GM18868 (cell line): ENCODE measurements at regions not wholly inside any gene's neighbourhood (a gene's known extent, or its start where the extent isn't known, plus 50 kb on each side); places are given as distances from the start of the nearest gene placed in this dataset.
"Not testable (repeated sequence)": the region's sequence is repeated elsewhere in the genome, so short reads cannot be mapped to it uniquely, and the experiment has no call there.

Experiments used
- ATAC-seq: cut with Tn5 transposase; IDR thresholded peaks from one replicate; pipeline ENCODE4 v1.9.1; 2021; ENCODE audit warnings: mild to moderate bottlenecking, moderate library complexity; ENCODE audit not compliant: unreplicated experiment

DNA sequence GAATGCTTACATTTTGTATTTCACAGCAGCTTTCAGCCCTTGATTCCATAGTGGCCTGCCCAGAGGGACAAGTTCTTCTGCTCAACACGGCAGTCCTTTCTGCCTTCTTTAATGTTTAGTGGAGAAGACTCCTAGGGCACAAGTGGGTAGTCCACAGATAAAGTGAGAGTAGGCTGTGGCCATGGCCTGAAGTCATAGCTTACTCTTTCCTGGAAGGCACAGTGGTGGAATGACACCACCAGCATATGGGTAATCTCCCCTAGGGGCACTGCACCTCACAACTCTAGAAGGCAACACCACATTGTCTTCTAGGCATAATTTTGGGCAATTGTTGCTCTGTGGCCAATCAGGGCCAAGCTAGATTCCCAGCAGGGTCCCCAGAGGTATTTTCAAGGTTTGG lies 155.4 kb upstream of the MAMLD1 start:
- ATAC-seq: no peak

DNA sequence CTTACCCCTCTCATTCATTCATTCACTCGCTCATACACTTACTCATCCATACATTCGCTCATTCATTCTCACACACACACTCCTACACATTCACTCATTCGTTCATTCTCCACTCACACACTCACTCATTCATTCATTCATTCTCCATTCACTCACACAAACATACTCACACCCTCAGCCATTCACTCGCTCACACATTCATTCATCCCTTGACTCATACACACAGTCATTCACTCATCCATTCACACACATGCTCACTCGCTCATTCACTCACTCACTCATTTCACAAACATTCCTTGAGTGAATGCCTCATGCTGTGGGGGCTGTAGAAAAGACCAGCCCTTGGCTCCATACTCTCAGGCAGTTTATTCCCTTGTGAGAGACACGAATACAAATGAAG lies 151.1 kb upstream of the MAMLD1 start:
- no peak for ATAC-seq

DNA sequence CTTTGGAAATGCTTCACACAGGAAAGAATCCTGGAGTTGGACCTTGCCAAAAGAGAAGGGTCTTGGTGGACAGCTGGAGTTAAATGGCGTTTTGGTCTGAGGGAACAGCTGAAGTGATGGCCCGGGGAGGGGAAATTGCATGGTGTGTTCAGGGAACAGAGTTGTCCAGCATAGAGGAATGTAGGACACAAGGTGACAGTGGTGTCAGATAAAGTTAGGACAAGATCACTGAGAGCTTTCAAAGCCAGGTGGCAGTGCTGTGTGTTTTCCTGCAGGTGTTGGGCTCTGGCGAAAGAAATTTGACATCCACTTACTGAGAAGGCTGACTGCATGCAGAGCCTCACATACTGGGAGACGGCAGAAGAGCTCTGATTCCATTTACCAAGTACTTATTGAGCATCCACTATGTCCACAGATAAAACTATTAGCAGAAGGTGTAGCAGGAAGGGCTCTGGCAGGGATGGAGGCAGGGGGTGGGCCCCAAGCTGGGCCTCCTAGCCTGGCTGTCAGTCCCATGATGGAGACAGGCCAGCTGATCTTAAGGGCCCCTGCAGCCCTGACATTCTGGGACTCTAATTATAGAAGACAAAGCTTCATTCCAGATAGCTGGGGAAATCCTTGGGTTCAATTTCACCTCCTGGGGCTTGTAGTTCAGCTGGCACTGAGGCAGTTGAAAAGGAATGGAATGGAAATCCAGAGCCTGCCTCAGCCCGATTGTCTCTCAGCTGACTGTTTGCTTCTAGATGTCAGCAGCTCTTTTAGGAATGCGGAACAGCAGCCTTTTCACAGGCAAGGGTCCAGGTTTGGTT lies 150.2 kb upstream of the MAMLD1 start:
- ATAC-seq: no peak

DNA sequence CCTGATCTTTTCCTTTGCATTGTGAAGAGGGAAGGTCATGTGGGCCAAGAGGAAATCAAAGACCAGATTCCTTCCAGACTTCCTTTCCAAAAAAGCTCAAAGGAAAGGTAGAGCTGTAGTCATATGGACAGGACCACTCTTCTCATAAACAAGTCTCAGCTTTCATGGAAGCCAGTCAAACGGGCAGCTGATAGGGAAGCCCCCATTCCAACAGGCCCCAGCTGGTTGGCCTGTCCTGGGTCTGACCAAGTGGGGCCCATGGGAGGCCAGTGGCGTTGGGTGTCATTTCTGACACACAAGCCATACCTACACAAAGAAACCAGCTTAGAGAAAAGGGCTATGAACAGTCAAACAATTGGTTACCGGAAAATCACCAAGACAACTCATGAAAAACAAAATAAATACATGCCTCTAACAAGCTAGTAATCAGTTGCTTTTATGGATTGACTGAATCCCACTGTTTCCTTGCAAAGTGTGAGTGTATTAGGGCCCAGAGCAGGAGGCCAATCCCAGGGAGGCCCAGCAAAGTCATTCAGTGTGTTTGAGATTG lies 149.6 kb upstream of the MAMLD1 start:
- ATAC-seq: no peak

DNA sequence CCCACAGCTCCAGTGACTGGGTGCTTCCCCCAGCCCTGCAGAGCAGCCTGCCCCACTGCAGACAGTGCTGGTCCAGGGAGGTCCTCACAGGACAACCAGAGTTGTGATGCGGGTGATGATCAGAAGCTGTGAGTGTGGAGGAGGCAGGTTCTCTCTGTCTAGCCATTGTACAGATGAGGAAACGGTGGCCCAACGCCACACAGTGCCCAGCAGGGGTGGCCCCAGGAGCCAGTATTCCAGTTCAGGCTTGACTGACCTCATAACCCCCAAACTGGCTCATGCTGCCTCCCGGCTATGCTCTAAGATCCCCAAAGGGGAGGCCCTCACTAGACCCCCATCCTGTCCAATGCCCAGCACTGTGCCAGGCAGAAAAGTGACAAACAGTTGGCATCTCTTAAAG lies 147.1 kb upstream of the MAMLD1 start:
- not testable (repeated sequence) for ATAC-seq

DNA sequence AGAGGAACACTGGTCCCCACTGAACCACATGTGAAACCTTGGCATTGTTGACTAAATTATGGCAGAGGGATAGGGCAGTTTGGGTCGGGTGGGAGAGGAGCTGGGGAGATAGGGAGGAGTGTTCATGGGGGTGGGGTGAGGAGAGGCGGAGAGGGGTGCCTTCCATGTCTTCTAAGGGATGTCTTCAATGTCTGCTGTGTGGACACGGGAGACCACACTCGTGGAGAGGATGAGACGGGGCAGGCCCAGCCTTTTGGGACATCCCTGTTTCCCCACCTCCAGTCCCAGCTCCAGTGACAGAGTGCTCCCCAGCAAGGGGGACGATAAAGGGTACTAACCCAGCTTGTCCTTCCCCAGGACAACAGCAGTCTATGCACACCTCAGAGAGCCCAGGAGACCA lies 146.4 kb upstream of the MAMLD1 start:
- no peak for ATAC-seq

DNA sequence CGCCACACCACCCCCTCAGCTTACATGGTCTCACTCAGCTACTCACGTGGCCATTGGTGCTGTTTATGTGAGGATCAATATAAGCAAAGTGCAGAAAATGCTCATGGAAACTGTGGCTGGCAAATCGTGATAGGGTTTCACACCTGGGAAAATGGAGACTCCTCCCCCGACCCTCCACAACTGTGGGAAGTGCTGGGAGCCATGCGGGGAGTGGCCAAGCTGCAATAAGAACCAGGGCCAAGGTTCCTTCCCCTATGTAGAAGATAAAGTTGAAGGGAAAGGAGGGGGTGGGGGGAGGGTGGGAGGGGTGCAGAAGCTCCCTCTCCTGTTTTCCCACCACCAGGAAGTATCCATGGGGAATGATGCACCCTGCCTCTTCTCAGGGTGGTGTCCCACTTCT lies 145.5 kb upstream of the MAMLD1 start:
- ATAC-seq: no peak

DNA sequence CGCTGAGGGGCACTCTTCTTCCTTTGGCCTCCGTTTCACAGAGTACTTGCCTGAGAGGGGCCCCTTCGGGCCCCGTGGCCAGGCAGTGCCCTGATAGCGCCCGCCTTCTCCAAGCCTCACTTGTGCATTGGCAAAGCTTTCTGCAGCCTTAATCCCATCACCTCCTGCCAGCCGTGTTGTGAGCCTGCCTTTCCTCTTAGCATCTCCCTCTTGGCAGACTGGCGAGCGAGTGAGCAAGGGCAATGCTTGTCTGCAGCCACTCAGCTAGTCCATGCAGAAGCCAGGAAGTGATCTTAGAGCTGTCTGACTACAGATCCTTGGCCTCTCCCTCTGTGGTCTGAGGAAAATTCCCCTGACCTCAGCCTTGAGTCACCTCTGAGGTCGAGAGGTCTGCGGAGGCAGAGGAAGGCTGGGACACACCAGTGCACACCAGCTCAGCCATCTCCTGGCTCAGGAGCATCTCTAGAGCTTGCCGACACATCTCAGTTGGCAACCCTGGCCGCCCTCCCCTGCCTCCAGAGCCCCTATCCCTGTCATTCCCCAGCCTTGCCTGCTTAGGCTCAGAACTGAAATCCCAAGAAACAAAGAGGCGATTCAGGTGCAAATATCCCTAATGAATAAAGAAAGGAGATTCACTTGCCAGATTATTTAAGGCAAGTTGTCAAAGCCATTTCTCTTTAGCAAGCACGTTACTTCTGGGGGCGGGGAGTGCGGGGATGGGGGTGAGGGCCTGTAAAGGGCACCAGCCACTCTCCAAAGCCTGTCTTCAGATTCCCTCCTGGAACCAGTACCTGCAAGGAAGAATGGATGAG lies 143.5 kb upstream of the MAMLD1 start:
- ATAC-seq: no peak

DNA sequence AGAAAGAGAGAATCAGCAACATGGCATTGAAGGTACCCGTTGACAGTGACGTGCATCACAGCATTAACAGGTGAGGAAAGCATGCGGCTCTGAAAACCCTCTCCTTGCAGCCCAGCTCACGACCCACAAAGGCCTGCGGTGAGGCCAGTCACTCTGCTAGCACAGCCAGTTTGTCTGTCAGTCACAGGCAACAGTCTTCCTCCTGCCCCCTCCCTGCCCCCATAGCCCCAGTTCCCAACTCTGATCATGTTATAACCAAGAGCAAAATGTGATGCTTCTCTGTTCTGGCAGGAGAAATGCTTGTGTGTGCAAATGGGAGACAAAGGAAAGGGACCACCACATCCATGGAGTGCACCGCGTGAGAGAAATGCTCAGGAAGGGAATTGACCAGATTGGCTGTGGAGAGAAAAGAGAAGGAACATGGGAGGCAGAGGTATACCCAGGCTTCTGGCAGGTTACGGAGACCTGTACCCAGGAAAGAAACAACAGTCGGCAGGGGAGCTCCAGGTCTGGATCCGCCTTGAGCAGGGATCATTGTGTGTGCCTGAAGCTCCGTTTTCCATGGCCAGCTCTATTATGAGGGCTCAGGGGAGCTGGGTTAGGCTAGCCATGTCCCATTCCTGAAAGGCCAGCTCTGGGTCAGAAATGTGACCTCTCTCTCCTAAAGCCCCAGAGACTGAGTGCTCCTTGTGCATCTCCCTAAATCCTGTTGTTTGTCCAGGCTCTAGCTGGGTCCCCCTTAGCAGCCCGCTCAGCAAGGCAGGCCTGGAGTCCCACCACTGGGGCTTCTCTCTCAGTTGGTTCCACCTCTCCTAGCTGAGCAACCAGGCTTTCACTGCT lies 139.7 kb upstream of the MAMLD1 start:
- ATAC-seq: no peak

DNA sequence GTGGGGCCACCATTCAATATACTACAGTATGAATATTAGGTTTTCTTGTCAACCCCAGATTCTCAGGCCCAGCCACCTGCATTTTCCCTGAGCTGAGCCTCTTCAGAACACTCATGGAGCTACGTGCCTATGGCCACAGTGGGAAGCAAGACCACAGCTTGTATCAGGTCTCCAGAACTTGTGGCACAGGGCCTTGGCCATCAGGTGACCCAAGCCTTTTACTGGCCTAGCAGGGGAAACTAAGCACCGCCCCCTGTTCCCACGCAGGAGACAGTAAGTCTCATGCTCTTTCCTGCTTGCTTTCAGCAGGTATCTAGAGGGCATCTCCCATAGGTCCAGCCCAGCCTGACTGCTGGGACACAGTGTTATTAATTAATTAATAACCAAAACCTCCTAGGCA lies 138.4 kb upstream of the MAMLD1 start:
- no peak for ATAC-seq

DNA sequence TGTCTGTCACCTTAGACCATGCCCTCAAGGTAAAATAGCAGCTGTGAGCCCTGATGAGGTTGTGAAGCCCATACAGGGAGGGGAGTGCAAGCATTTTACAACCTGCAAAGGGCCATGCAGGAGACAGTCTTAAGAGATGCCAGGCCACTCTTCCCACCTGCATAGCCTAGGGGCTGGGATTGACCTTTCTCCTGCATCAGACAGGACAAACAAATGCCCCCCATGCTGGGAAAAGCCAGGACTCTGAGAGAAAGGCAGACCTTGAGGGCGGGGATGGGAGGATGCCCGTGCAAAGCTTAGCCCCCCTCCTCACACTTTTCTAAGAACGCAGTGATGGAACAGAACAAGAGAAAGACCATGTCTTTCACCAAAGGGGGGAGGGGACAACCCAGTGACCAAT lies 137.9 kb upstream of the MAMLD1 start:
- no peak for ATAC-seq

DNA sequence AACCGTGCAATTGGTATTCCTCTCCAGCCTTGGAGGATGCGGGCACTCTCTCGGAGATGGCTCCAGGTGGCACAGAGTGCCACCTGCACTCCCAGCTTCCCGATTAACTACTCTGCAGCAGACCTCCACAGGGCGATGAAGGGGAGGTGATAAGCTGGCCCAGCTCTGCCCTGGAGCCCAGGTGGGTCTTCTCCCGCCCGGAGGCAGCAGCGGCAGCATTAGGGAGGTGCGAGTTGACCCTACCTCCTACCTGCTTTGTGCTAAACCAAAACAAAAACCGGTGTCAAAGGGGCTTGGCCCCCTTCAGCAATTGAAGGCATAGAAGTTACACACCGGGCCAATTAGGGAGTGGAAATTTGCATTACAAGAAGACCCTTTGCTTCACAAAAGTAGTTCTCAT lies 137.4 kb upstream of the MAMLD1 start:
- no peak for ATAC-seq

DNA sequence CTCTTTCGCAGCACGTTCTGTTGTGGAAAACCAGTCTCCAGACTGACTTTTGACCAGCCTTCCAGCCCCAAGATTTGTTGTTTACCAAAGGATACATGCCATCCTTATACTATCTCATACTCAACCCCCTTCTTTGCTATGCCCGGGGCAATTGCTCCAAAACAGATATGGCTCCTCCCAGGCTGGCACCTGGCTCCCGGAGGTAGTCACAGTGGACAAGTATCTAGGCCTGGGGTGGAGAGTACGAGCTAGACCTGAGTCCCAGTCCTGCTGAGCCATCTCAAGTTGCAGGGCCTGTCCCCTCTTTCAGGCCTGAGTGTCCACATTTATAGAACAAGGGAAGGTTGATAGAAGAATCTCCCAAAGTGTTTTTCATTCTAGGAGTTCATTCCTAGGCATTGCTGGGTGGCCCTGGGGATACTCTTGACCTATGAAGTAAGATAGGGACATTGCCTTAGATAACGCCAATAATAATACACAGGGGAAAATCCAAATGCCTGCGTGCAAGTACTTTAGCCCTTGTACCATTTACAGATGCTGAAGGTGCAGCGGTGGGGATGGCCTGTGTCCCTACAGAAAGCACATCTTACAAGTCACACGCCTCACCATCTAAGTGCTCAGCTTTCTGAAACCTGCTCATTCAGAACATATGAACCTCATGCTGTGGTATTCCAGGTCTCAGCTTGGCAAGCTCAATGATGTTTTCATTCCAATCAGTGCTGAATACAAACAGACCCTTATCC lies 136.7 kb upstream of the MAMLD1 start:
- no peak for ATAC-seq

DNA sequence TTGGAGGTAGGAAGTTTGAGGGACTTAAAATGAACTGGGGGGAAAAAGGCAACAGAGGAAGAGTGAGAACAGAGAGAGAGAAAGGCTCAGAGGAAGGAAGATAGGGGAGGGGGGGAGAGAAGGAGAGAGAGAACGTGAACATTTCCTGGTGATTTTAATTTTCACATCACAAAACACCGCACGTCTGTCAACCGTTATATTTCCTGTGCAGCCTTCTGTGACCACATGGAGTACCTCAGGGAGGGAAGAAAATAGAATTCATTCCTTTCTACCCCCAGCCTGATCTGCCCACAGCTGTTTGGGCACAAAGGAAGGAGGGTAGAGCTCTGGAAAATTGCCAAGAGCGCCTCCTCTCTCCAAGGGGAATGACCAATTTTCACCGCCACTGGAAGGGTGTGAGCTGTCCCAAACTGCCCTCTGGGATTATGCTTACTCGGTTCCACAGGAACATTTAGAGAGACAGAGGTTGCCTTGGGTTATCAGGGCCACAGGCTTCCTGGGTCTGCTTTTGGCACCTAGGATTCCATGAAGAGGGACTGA lies 135.7 kb upstream of the MAMLD1 start:
- ATAC-seq: no peak

DNA sequence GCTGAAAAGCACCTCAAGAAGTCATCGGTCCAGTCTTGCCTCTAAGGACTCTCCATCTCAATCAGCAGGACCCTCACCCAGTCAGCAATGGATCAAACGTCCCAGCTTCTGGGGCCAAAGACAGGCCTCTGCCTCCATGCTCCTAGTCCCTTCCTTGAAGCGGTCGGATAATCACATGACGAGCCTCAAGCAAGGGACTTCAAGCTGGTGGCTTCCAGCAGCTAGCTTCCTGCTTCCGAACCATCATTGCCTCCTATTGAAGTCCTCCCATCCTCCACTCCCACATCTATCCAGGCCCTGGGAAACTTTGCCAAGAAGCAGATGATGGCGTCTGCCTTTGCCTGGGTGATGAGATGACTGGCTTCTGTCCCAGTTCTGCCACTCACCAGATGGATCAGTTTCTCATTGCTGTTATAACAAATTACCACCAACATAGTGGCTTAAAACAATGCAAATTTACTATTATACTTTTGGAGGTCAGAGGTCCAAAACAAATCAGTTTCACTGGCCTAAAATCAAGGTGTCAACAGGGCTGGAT lies 135.2 kb upstream of the MAMLD1 start:
- ATAC-seq: no peak

DNA sequence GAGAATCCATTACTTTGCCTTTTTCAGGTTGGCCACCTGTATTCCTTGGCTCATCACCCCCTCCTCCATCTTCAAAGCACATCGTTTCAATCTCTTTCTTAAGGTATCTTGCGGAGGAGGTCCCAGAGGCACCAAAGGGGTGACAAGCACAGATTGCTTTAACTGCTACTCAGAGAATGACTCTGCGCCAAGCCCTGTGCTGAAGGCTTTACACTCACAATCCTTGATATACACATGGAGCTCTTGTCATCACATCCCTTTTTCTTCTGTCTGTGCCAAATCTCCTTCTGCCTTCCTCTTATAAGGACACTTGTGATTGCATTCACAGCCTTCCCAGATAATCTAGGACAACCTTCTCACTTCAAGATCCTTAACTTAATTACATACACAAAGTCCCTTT lies 134.7 kb upstream of the MAMLD1 start:
- ATAC-seq: no peak

DNA sequence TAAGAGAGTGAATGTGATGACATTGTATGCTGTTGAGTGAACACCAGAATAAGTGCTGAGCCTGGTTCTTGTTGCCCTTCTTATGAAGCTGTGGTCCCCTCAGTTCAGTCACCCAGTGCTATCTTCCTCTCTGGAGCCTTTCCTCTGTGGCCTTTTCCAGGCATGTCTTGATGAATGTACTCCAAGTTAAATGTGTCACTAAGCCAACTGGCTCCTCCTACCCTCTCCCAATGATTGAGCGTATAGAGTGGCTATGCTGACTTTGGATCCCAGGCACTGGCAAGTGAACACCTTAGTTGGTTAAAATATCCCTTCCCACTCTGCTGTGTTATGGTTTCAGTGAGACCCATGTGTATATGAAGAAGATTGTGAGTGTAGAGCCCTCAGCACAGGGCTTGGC lies 134.1 kb upstream of the MAMLD1 start:
- ATAC-seq: no peak

DNA sequence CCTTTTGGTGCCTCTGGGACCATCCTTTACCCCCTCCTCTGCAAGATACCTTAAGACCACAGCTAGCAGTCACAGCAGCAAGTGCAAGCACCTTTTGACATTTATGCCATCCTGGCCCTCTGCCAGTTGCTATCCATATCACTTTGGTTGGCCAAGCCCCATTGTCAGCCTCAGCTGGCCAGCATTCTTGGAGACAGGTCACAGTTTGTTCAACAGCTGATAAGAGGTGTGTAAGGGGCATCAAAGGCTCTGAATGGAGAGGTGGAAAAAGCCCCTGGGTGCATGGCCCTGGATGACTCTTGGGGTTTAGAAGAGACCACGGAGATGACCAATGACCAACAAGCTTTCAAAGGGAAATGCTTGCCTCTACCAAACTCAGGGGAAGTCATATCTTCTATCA lies 133.6 kb upstream of the MAMLD1 start:
- no peak for ATAC-seq

DNA sequence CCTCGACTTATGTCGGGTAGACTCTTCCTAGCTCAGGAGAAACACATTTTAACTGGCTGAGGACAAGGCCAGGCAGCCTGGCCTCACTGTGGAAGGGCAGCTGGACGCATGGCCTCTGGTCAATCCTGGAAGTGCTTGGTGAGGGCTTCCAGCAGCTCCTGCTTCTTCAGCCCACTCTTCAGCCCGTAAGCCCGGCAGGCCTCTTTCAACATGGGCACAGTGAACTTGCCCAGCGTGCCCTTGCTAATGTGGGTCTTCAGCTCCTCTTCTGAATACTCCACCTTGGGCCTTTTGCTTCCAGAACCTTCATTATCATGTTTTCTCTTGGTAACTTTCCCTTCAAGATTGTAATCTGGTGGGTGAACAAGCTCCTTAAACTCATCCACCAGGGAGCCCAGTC lies 132.2 kb upstream of the MAMLD1 start:
- ATAC-seq: not testable (repeated sequence)

DNA sequence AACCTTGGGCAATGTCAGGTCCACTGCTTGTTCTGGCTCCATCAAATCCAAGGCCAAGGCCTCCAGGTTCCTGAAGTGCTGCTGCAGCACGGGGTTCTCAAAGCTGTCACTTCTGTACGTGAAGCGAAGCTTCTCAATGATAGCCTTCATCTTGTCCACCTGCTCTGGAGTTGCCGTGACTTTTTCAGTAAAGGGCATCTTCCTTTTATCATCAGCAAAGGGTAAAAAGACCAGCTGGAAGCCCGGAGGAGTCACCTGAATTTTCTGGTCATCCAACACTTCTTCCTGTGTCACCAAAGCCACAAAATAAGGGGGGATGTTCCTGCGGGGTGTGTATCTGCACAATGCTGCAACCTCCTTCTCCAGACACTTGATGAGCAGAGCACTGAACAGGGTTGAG lies 131.7 kb upstream of the MAMLD1 start:
- not testable (repeated sequence) for ATAC-seq
